Panc1 (cell line): ENCODE measurements at regions not wholly inside any gene's neighbourhood (a gene's known extent, or its start where the extent isn't known, plus 50 kb on each side); places are given as distances from the start of the nearest gene placed in this dataset.

ENCODE experiments used
- ATAC-seq: fragments of 200-7000 bp; cut with Tn5 transposase; 2 replicates; pipeline ENCODE4 v1.9.1; 2020; ENCODE audit warnings: mild to moderate bottlenecking, moderate library complexity
- BruUV-seq: library from RNA; stranded (reverse); fragments of 400-500 nt; replicated peaks from 2 replicates; lab custom pipeline; 2021; lab: Mats Ljungman, UMichigan
- CTCF ChIA-PET: fragments of 300-600 bp; sonication (Branson Sonifier 250); formaldehyde crosslinking; loops from one replicate; lab custom pipeline; 2022; ENCODE audit warnings: antibody characterized with exemption; lab: Charles Lee
- POLR2A ChIA-PET: fragments of 300-600 bp; sonication (Branson Sonifier 250); formaldehyde crosslinking; loops from one replicate; lab custom pipeline; 2022; ENCODE audit warnings: antibody characterized with exemption; lab: Charles Lee
- DNase-seq: peaks from one replicate; pipeline ENCODE4 v3.0.0-alpha.2; 2010; ENCODE audit warnings: low read depth, low spot score
- H3K27ac ChIP-seq: 2 replicates; pipeline ENCODE4 v1.5.1; 2011; ENCODE audit warnings: mild to moderate bottlenecking, low read length, inconsistent platforms
- H3K27me3 ChIP-seq: fragments of 200-500 bp; sonication (Bioruptor generic); 2 replicates; pipeline ENCODE4 v1.6.0; 2014; ENCODE audit warnings: low read length, inconsistent platforms; ENCODE audit not compliant: control insufficient read depth, insufficient read depth
- H3K36me3 ChIP-seq: fragments of 200-500 bp; sonication (Bioruptor generic); 2 replicates; pipeline ENCODE4 v1.5.1; 2014; ENCODE audit warnings: inconsistent platforms, mild to moderate bottlenecking, low read length, moderate library complexity; ENCODE audit not compliant: control insufficient read depth, insufficient read depth
- H3K4me1 ChIP-seq: 2 replicates; pipeline ENCODE4 v1.5.1; 2011; ENCODE audit warnings: inconsistent platforms, mild to moderate bottlenecking, low read length, moderate library complexity; ENCODE audit not compliant: control insufficient read depth, insufficient read depth
- H3K4me3 ChIP-seq, 2 experiments: 2 replicates each; pipeline ENCODE4 v1.5.1; 2011 to 2012; ENCODE audit warnings: low read depth in 2 of 2, low read length in 2 of 2, mild to moderate bottlenecking in 2 of 2, inconsistent platforms in 1 of 2, moderate library complexity in 1 of 2
- H3K9me3 ChIP-seq: fragments of 200-500 bp; sonication (Bioruptor generic); 2 replicates; pipeline ENCODE4 v1.5.1; 2014; ENCODE audit warnings: low read depth, mild to moderate bottlenecking, inconsistent platforms, low read length, moderate library complexity; ENCODE audit not compliant: control insufficient read depth, insufficient read depth
- POLR2AphosphoS5 ChIP-seq: IDR thresholded peaks from 2 replicates; pipeline ENCODE4 v1.6.1; 2012; ENCODE audit warnings: mild to moderate bottlenecking, low read depth, low read length, moderate library complexity
- SIN3A ChIP-seq: IDR thresholded peaks from 2 replicates; pipeline ENCODE4 v1.6.1; 2012; ENCODE audit warnings: low read depth, mild to moderate bottlenecking, low read length, moderate library complexity, borderline replicate concordance; ENCODE audit not compliant: insufficient read depth
- TCF7L2 ChIP-seq: IDR thresholded peaks from 2 replicates; pipeline ENCODE4 v1.6.1; 2011; ENCODE audit warnings: mild to moderate bottlenecking, low read depth, low read length, inconsistent platforms
- in situ Hi-C: cut with HindIII; loops from 2 replicates; pipeline ENCODE4 v1.10.0; 2016; ENCODE audit warnings: low sequenced_read_pairs, low pct_unique_long_range_greater_than_20kb
- intact Hi-C: fragments of 100-400 bp; cut with micrococcal nuclease; formaldehyde crosslinking; loops from one replicate; pipeline ENCODE4 v1.10.0; 2022; ENCODE audit not compliant: unreplicated experiment
- TF ChIP-seq, protein P1 (sequence below): fragments of 450-650 bp; IDR thresholded peaks from 2 replicates; pipeline ENCODE4 v1.5.1; 2017; ENCODE audit warnings: mild to moderate bottlenecking
- TF ChIP-seq, protein P2 (sequence below), 2 experiments: IDR thresholded peaks; 2 replicates each; pipeline ENCODE4 v1.6.1; 2011 to 2012; ENCODE audit warnings: low read depth in 2 of 2, control low read depth in 1 of 2, low read length in 1 of 2, mild to moderate bottlenecking in 1 of 2, moderate library complexity in 1 of 2; ENCODE audit not compliant: insufficient read depth in 1 of 2

- Histone ChIP-seq H3K4me1 (no peaks in the 10 kb centered on the region), H3K36me3 (no peaks in the 10 kb centered on the region), H3K27me3 (no peaks in the 10 kb centered on the region), H3K4me3 (no peak overlapping the region), H3K9me3 (peaks cover 6% of the 10 kb centered on the region; the same call in 1 of the 2 replicates), H3K27ac (no peak overlapping the region)
- ATAC-seq (no peak), DNase-seq (no peak)
- intact Hi-C loops = no loop called here
- in situ Hi-C loops = no loop called here
- POLR2A ChIA-PET = no interaction called here
- no TSS peak for BruUV-seq
- CTCF ChIA-PET = no interaction called here
- TF ChIP-seq, protein P1, sequence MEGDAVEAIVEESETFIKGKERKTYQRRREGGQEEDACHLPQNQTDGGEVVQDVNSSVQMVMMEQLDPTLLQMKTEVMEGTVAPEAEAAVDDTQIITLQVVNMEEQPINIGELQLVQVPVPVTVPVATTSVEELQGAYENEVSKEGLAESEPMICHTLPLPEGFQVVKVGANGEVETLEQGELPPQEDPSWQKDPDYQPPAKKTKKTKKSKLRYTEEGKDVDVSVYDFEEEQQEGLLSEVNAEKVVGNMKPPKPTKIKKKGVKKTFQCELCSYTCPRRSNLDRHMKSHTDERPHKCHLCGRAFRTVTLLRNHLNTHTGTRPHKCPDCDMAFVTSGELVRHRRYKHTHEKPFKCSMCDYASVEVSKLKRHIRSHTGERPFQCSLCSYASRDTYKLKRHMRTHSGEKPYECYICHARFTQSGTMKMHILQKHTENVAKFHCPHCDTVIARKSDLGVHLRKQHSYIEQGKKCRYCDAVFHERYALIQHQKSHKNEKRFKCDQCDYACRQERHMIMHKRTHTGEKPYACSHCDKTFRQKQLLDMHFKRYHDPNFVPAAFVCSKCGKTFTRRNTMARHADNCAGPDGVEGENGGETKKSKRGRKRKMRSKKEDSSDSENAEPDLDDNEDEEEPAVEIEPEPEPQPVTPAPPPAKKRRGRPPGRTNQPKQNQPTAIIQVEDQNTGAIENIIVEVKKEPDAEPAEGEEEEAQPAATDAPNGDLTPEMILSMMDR = no peak
- TF ChIP-seq TCF7L2 (no peak), POLR2AphosphoS5 (no peak), SIN3A (no peak)
- TF ChIP-seq, protein P2, sequence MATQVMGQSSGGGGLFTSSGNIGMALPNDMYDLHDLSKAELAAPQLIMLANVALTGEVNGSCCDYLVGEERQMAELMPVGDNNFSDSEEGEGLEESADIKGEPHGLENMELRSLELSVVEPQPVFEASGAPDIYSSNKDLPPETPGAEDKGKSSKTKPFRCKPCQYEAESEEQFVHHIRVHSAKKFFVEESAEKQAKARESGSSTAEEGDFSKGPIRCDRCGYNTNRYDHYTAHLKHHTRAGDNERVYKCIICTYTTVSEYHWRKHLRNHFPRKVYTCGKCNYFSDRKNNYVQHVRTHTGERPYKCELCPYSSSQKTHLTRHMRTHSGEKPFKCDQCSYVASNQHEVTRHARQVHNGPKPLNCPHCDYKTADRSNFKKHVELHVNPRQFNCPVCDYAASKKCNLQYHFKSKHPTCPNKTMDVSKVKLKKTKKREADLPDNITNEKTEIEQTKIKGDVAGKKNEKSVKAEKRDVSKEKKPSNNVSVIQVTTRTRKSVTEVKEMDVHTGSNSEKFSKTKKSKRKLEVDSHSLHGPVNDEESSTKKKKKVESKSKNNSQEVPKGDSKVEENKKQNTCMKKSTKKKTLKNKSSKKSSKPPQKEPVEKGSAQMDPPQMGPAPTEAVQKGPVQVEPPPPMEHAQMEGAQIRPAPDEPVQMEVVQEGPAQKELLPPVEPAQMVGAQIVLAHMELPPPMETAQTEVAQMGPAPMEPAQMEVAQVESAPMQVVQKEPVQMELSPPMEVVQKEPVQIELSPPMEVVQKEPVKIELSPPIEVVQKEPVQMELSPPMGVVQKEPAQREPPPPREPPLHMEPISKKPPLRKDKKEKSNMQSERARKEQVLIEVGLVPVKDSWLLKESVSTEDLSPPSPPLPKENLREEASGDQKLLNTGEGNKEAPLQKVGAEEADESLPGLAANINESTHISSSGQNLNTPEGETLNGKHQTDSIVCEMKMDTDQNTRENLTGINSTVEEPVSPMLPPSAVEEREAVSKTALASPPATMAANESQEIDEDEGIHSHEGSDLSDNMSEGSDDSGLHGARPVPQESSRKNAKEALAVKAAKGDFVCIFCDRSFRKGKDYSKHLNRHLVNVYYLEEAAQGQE (IDR thresholded peaks at IDR 0.05; ENCODE audit: insufficient read depth in 1 of 2, low read depth in 2 of 2, low read length in 1 of 2) = no peak
These were observed 210.6 kb upstream of the ATP10A start for GRCh38 chr15:26073430-26074333.

- BruUV-seq = no TSS peak
- CTCF ChIA-PET = no interaction called here
- intact Hi-C loops (no loop called here), in situ Hi-C loops (no loop called here)
- H3K9me3 ChIP-seq = no peaks in the 10 kb centered on the region
- H3K4me1 ChIP-seq = no peaks in the 10 kb centered on the region
- no peak for TF ChIP-seq SIN3A
- TF ChIP-seq, protein P1 = no peak
- no peak for TF ChIP-seq POLR2AphosphoS5
- TF ChIP-seq, protein P2 (IDR thresholded peaks at IDR 0.05; ENCODE audit: insufficient read depth in 1 of 2, low read depth in 2 of 2, low read length in 1 of 2) = no peak
- no peak for TF ChIP-seq TCF7L2
- no peak for DNase-seq
- POLR2A ChIA-PET = no interaction called here
- H3K27ac ChIP-seq = no peak overlapping the region
- no peak overlapping the region for H3K4me3 ChIP-seq
- H3K36me3 ChIP-seq = no peaks in the 10 kb centered on the region
- no peaks in the 10 kb centered on the region; the same call in 1 of the 2 replicates for H3K27me3 ChIP-seq
- no peak for ATAC-seq
These were observed 207.0 kb upstream of the ATP10A start for GRCh38 chr15:26070095-26070532.
